A549 (cell line): ENCODE measurements at regions not wholly inside any gene's neighbourhood (a gene's known extent, or its start where the extent isn't known, plus 50 kb on each side); places are given as distances from the start of the nearest gene placed in this dataset.

ENCODE experiments used
- BHLHE40 ChIP-seq: IDR thresholded peaks from 2 replicates; pipeline ENCODE4 v1.6.1; 2012; ENCODE audit warnings: low read depth, low read length, inconsistent platforms
- CTCF ChIP-seq: fragments of >200 bp; sonication (Bioruptor Twin); formaldehyde crosslinking; IDR thresholded peaks from 3 replicates; pipeline ENCODE4 v1.5.1; 2016
- E2F6 ChIP-seq: IDR thresholded peaks from 2 replicates; pipeline ENCODE4 v1.6.1; 2012; ENCODE audit warnings: low read depth, borderline replicate concordance
- ESRRA ChIP-seq: fragments of 150-350 bp; IDR thresholded peaks from 2 replicates; pipeline ENCODE4 v1.6.1; 2014; ENCODE audit warnings: mild to moderate bottlenecking, low read length, borderline replicate concordance
- HOXA7 ChIP-seq: fragments of 250-450 bp; sonication (Bioruptor Pico); IDR thresholded peaks from 2 replicates; pipeline ENCODE4 v1.5.0; 2020; ENCODE audit warnings: mild to moderate bottlenecking, moderate library complexity
- JUNB ChIP-seq: fragments of >200 bp; sonication (Bioruptor Twin); formaldehyde crosslinking; IDR thresholded peaks from 2 replicates; pipeline ENCODE4 v1.6.1; 2016
- MYC ChIP-seq: IDR thresholded peaks from 2 replicates; pipeline ENCODE4 v1.6.1; 2012; ENCODE audit warnings: mild to moderate bottlenecking, inconsistent platforms, low read length, improper control_type of control experiment, borderline replicate concordance
- POLR2A ChIP-seq: IDR thresholded peaks from 2 replicates; pipeline ENCODE4 v1.6.1; 2012; ENCODE audit warnings: mild to moderate bottlenecking, low read length
- RCOR1 ChIP-seq: fragments of 150-350 bp; IDR thresholded peaks from 2 replicates; pipeline ENCODE4 v1.6.1; 2014; ENCODE audit warnings: antibody characterized with exemption, low read length, low read depth
- USF2 ChIP-seq: fragments of 450-650 bp; IDR thresholded peaks from 2 replicates; pipeline ENCODE4 v1.6.1; 2014; ENCODE audit warnings: antibody characterized with exemption

GRCh38 chr2:183495079-183495478 lies 370.8 kb downstream of the NUP35 start:
- TF ChIP-seq CTCF, result no peak
- no peak for TF ChIP-seq HOXA7 (CRISPR knock-in tag)
- no peak for TF ChIP-seq POLR2A
- TF ChIP-seq MYC, result no peak
- no peak for TF ChIP-seq JUNB
- no peak for TF ChIP-seq E2F6
- TF ChIP-seq USF2, result no peak
- TF ChIP-seq RCOR1, result no peak
- no peak for TF ChIP-seq BHLHE40
- TF ChIP-seq ESRRA, result no peak
